ENCODE measurements at regions not wholly inside any gene's neighbourhood (a gene's known extent, or its start where the extent isn't known, plus 50 kb on each side); places are given as distances from the start of the nearest gene placed in this dataset.

DNA sequence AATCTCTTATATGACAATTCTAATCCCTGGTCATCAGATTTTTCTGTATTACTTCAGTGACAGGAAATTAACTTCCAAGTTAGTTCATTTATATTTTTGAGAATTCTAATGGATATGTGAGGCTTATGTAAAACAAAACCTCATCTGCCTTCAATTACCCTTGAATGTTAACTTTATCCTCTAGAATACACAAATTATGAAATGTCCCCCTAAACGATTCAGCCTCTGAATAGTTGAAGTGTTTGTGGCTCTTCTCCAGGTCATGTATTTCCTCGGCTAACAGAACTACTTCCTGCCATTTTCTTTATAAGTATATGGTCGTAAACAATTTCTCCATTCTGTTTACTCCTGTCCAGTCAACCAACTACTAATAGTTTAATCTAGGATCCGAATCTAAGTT, 401.3 kb downstream of the PCDH10 start:
- TF ChIP-seq POLR2AphosphoS5 (IDR thresholded peaks at IDR 0.05) (no peak), EP300 (IDR thresholded peaks at IDR 0.05) (no peak), POLR2A (IDR thresholded peaks at IDR 0.05) (no peak)
- TF ChIP-seq, protein P1, sequence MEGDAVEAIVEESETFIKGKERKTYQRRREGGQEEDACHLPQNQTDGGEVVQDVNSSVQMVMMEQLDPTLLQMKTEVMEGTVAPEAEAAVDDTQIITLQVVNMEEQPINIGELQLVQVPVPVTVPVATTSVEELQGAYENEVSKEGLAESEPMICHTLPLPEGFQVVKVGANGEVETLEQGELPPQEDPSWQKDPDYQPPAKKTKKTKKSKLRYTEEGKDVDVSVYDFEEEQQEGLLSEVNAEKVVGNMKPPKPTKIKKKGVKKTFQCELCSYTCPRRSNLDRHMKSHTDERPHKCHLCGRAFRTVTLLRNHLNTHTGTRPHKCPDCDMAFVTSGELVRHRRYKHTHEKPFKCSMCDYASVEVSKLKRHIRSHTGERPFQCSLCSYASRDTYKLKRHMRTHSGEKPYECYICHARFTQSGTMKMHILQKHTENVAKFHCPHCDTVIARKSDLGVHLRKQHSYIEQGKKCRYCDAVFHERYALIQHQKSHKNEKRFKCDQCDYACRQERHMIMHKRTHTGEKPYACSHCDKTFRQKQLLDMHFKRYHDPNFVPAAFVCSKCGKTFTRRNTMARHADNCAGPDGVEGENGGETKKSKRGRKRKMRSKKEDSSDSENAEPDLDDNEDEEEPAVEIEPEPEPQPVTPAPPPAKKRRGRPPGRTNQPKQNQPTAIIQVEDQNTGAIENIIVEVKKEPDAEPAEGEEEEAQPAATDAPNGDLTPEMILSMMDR (IDR thresholded peaks at IDR 0.05): no peak
